ENCODE measurements at regions not wholly inside any gene's neighbourhood (a gene's known extent, or its start where the extent isn't known, plus 50 kb on each side); places are given as distances from the start of the nearest gene placed in this dataset.

GRCh38 chr2:120566331-120567035 is 169.2 kb upstream of the GLI2 start:
- Histone ChIP-seq H3K36me3 (ENCODE audit: insufficient read depth, low read length) (no peaks in the 10 kb centered on the region), H3K4me3 (ENCODE audit: low read depth in 1 of 2, low read length in 2 of 2) (no peak overlapping the region), H3K9ac (ENCODE audit: low read depth, low read length) (no peak overlapping the region), H2AFZ (ENCODE audit: low read depth, low read length) (no peak overlapping the region), H3K79me2 (ENCODE audit: insufficient read depth, low read length) (no peaks in the 10 kb centered on the region), H3K27me3 (ENCODE audit: insufficient read depth, low read length, poor library complexity) (no peaks in the 10 kb centered on the region), H3K4me1 (ENCODE audit: insufficient read depth, low read length) (no peaks in the 10 kb centered on the region), H4K20me1 (ENCODE audit: insufficient read depth, low read length) (no peaks in the 10 kb centered on the region), H3K9me3 (ENCODE audit: insufficient read depth, low read length, severe bottlenecking) (no peaks in the 10 kb centered on the region), H3K4me2 (ENCODE audit: insufficient read depth, low read length) (no peak overlapping the region), H3K27ac (ENCODE audit: low read length) (no peak overlapping the region)
- TF ChIP-seq CTCF (IDR thresholded peaks at IDR 0.05; ENCODE audit: borderline replicate concordance, extremely low read depth, low read length, poor library complexity, severe bottlenecking) = no peak
- no peak for TF ChIP-seq EZH2 (IDR thresholded peaks at IDR 0.05; ENCODE audit: borderline replicate concordance, low read depth, low read length, severe bottlenecking)
- ATAC-seq (ENCODE audit: insufficient read depth, low read depth) (no peak), DNase-seq (no peak)

GRCh38 chr2:120567128-120567527 is 168.5 kb upstream of the GLI2 start:
- no peaks in the 10 kb centered on the region for H4K20me1 ChIP-seq (ENCODE audit: insufficient read depth, low read length)
- no peak overlapping the region for H3K4me2 ChIP-seq (ENCODE audit: insufficient read depth, low read length)
- DNase-seq (no peak), ATAC-seq (ENCODE audit: insufficient read depth, low read depth) (no peak)
- no peak overlapping the region for H2AFZ ChIP-seq (ENCODE audit: low read depth, low read length)
- H3K4me3 ChIP-seq (ENCODE audit: low read depth in 1 of 2, low read length in 2 of 2) = no peak overlapping the region
- H3K9me3 ChIP-seq (ENCODE audit: insufficient read depth, low read length, severe bottlenecking) = no peaks in the 10 kb centered on the region
- no peaks in the 10 kb centered on the region for H3K79me2 ChIP-seq (ENCODE audit: insufficient read depth, low read length)
- no peaks in the 10 kb centered on the region for H3K36me3 ChIP-seq (ENCODE audit: insufficient read depth, low read length)
- no peak for TF ChIP-seq CTCF (IDR thresholded peaks at IDR 0.05; ENCODE audit: borderline replicate concordance, extremely low read depth, low read length, poor library complexity, severe bottlenecking)
- no peak for TF ChIP-seq EZH2 (IDR thresholded peaks at IDR 0.05; ENCODE audit: borderline replicate concordance, low read depth, low read length, severe bottlenecking)
- no peaks in the 10 kb centered on the region for H3K27me3 ChIP-seq (ENCODE audit: insufficient read depth, low read length, poor library complexity)
- H3K4me1 ChIP-seq (ENCODE audit: insufficient read depth, low read length) = no peaks in the 10 kb centered on the region
- no peak overlapping the region for H3K9ac ChIP-seq (ENCODE audit: low read depth, low read length)
- H3K27ac ChIP-seq (ENCODE audit: low read length) = no peak overlapping the region

- H4K20me1 ChIP-seq (ENCODE audit: insufficient read depth, low read length) = no peaks in the 10 kb centered on the region
- no peaks in the 10 kb centered on the region for H3K27me3 ChIP-seq (ENCODE audit: insufficient read depth, low read length, poor library complexity)
- no peak for DNase-seq
Measured at GRCh38 chr2:120568089-120568974, 167.3 kb upstream of the GLI2 start.

More at GRCh38 chr2:120568089-120568974, 167.3 kb upstream of the GLI2 start:
- TF ChIP-seq EZH2 (IDR thresholded peaks at IDR 0.05; ENCODE audit: borderline replicate concordance, low read depth, low read length, severe bottlenecking) (no peak), CTCF (IDR thresholded peaks at IDR 0.05; ENCODE audit: borderline replicate concordance, extremely low read depth, low read length, poor library complexity, severe bottlenecking) (no peak)
- ATAC-seq (ENCODE audit: insufficient read depth, low read depth) = no peak
- no peaks in the 10 kb centered on the region for H3K4me1 ChIP-seq (ENCODE audit: insufficient read depth, low read length)
- H3K4me3 ChIP-seq (ENCODE audit: low read depth in 1 of 2, low read length in 2 of 2) = no peak overlapping the region
- no peaks in the 10 kb centered on the region for H3K9me3 ChIP-seq (ENCODE audit: insufficient read depth, low read length, severe bottlenecking)
- H3K27ac ChIP-seq (ENCODE audit: low read length) = no peak overlapping the region
- no peak overlapping the region for H2AFZ ChIP-seq (ENCODE audit: low read depth, low read length)
- no peaks in the 10 kb centered on the region for H3K79me2 ChIP-seq (ENCODE audit: insufficient read depth, low read length)
- H3K9ac ChIP-seq (ENCODE audit: low read depth, low read length) = no peak overlapping the region
- no peak overlapping the region for H3K4me2 ChIP-seq (ENCODE audit: insufficient read depth, low read length)
- no peaks in the 10 kb centered on the region for H3K36me3 ChIP-seq (ENCODE audit: insufficient read depth, low read length)
